ENCODE measurements at regions not wholly inside any gene's neighbourhood (a gene's known extent, or its start where the extent isn't known, plus 50 kb on each side); places are given as distances from the start of the nearest gene placed in this dataset.
"Not testable (repeated sequence)": the region's sequence is repeated elsewhere in the genome, so short reads cannot be mapped to it uniquely, and the experiment has no call there.

- no peak for DNase-seq (ENCODE audit: low read depth, low spot score)
Observed at GRCh38 chr7:3094701-3095445, 51.2 kb upstream of the CARD11 start.

GRCh38 chr7:3097734-3098133, 54.1 kb upstream of the CARD11 start:
- no peak for DNase-seq (ENCODE audit: low read depth, low spot score)

DNA sequence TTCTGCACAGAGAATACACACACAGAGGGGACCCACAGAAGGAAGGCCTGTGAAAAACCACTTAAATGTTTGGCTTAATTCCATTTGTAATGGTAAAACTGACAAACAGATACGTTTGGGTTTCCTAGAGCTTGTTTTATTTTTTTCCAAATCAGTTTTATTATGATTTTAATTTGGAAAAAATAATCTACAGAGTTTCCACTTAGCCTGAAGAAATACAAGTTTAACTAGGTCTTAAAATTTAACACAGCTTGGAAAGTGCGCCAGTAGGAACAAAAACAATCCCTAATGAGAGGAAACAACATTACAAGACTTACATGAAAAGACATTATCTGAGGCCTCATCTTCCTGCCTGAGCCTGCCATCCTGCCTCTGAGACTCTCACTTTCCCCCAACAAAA, 58.5 kb upstream of the CARD11 start:
- DNase-seq (ENCODE audit: low read depth, low spot score): no peak

- no peak for DNase-seq (ENCODE audit: low read depth, low spot score)
Observed at GRCh38 chr7:3103614-3104398, 60.1 kb upstream of the CARD11 start.

- no peak for DNase-seq (ENCODE audit: low read depth, low spot score)
Observed at GRCh38 chr7:3105856-3106255, 62.2 kb upstream of the CARD11 start.

DNA sequence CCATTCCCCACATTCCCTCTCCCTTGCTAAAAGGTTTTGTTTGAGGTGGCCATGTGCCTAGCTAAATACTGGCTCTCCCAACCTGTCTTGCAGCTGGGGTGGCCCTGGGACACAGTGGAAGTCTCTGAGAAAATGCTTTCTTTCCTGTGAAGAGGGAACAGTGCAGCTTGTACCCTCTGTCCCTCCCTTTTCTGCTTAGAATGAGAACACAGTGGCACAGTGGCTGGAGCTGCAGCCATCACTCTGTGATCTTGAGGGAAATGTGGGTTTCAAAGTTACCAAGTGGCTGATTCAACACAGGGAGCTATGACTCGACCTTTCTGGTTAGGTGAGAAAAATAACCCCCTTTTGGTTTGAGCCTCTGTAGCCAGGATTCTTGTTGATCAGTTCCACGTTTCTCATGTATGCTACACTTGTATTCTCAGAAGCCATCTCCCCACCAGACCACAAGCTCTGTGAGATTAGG, 62.7 kb upstream of the CARD11 start:
- DNase-seq (ENCODE audit: low read depth, low spot score): no peak

DNA sequence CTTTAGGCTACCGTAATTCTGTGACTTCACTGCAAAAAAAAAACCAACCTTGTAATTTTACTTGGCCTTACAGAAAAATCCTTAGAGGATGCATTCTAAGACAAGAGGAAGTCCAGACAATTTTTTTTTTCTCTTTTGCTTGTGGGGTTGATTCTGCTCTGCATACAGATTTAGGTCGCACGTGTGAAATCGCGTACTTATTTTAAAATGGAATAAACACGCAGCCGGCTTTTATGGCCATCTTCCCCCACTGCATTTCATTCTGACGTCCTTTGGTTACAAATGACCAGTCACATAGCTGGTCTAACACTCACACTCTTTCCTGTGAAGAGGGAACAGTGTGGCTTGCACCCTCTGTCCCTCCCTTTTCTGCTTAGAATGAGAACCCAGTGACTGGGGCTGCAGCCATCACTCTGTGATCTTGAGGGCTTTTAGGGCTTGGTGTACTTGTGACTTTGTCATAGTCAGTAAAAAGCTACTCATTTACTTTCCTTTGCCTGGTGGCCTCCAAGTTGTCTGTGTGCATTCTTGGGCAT, 63.6 kb upstream of the CARD11 start:
- no peak for DNase-seq (ENCODE audit: low read depth, low spot score)

- no peak for DNase-seq (ENCODE audit: low read depth, low spot score)
Observed at GRCh38 chr7:3107889-3108570, 64.4 kb upstream of the CARD11 start.

DNA sequence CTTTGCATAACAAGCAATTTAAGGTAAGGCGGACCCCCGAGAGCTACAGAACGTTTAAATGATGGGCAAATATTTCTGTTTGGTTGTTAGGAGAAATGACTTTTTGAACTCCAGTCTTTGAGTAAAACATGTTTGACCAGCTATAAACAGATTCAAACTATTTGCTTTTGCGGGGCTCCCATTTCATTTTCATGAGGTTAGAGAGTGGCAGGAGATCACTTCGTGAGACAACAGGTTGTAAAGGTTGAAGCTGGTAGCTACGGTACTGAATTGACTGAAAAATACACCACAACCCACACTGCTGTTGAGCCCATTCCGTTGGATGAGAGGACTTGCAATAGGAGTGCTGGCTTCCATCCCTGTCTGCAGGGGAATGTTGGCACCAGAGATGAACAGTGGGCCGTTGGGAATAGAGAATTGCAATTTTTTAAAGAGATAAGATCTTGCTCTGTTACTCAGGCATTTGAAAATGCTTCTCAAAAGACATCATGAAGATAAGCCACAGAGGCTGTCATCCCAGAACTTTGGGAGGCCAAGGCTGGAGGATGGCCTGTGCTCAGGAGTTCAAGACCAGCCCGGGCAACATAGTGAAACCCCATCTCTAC, 65.7 kb upstream of the CARD11 start:
- DNase-seq (ENCODE audit: low read depth, low spot score): no peak

DNA sequence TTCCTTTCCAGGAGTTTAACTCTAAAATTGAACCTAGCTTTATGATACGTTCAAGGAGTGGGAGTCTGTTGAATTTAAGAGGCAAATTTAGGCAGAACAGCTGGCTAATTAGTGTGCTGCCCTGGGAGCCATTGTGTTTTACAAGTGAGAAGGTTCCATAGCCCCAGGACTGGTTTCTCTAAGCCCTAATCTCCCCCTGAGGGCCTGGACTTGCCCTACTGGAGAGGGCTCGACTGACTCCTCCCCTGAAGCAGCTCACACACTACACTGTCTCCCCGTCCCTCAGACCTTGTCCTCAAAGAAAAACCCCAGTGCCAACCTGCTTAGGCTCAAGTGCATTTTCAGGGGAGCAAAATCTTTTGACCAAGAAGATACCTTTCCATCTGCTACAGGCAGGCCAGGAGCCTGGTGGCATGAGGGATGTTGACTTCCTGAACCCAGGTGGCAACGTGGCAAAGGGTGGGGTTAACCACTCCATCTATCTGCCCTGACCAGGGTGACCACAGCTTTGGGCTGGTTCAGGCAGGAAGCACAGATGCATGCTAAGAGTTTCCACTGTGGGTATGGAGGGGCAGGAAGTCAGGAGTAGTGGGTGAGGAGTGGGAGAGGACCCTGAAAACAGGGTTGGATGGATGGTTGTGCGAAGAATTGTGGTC, 68.9 kb upstream of the CARD11 start:
- no peak for DNase-seq (ENCODE audit: low read depth, low spot score)

DNA sequence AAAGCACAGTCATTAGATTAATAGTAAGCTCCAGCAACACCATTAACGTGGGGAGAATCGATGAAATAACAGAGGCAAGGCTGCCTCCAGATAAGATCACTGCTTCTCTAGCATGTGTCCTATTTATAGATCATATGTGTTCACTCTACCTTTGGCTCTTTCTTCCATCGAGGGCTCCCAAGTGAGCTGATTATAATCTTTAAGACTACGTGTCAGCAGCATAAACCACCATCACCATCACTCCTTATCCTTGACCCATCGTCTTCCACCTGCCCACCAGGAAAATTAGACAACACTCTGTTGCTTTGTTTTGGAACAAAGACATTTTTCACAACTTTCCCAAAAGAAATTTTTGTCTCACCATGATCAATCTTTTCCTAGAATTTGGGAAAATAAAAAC, 71.2 kb upstream of the CARD11 start:
- no peak for DNase-seq (ENCODE audit: low read depth, low spot score)

DNA sequence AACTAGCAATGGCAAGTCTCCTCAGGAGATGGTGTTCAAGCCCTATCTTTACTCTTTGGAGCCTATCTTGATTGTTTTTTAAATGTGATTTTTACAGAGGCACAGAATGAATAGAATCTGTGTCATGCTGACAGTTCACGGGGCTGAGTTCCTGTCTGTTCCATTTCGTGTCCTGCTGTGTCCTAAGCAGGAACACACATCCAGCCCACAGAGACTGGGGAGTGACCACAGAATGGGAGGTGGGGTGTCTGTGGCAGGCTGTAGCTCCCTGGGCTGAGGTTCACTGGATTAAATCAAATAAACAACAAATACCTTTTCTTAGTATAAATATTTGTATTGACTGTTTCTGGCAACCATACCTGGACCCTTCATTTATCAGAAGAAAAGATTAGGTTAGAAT, 73.4 kb upstream of the CARD11 start:
- no peak for DNase-seq (ENCODE audit: low read depth, low spot score)

DNA sequence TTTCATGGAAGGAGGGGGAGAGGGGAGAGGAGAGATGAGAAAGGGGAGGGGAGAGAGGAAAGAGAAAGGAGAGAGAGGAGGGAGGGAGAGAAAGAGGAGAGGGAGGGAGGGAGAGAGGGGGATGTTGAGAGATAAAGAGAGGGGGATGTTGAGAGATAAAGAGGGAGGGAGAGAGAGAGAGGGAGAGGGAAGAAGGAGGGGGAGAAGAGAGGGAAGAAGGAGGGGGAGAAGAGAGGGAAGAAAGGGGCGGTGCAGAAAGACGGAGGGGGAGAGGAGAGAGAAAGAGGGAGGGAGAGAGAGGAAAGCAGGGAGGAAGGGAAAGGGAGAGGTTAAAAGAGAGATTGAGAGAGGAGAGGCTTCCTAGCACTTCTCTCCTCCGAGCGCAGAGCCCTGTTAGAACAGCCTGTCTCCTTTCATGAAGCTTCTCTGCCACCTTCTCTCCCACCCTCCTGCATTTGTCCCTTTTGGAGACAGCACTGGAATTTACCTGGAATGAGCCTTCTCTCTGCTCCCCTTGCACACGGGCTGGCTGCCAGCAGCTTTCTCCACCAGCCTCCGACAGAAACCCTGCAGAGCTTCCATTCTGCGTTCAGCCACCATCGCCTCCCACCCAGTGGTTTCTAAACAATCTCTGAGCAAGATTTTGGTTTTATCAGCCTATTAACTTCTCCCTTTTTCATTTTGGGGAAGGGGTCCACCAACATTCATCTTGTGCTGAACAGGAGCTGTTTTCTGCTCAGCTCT, 74.0 kb upstream of the CARD11 start:
- no peak for DNase-seq (ENCODE audit: low read depth, low spot score)

- DNase-seq (ENCODE audit: low read depth, low spot score): not testable (repeated sequence)
Observed at GRCh38 chr7:3119352-3119927, 75.8 kb upstream of the CARD11 start.

GRCh38 chr7:3119963-3120362, 76.3 kb upstream of the CARD11 start:
- DNase-seq (ENCODE audit: low read depth, low spot score): no peak

GRCh38 chr7:3120513-3120912, 76.8 kb upstream of the CARD11 start:
- DNase-seq (ENCODE audit: low read depth, low spot score): no peak

DNA sequence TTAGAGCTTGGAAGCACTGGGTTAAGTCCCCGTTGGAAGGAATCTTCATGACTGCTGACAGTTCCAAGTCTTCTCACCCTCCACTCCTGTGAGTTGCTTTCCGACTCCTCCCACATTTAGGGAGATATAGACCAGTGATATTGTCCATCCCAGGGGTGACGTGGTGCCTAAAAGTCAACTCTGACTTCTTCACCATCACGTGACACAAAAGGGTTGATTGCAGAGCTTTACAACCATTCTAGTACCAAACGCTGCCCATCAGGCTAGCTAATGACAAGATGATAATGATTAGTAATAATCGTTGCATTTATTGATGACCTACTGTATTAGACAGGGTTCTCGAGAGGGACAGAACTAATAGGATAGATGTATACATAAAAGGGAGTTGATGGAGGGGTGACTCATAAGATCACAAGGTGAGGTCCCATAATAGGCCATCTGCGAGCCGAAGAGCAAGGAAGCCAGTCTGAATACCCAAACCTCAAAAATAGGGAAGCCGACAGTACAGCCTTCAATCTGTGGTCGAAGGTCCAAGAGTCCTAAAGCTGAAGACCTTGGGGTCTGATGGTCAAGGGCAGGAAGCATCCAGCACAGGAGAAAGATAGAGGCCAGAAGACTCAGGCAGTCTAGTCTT, 85.3 kb upstream of the CARD11 start:
- no peak for DNase-seq (ENCODE audit: low read depth, low spot score)

DNA sequence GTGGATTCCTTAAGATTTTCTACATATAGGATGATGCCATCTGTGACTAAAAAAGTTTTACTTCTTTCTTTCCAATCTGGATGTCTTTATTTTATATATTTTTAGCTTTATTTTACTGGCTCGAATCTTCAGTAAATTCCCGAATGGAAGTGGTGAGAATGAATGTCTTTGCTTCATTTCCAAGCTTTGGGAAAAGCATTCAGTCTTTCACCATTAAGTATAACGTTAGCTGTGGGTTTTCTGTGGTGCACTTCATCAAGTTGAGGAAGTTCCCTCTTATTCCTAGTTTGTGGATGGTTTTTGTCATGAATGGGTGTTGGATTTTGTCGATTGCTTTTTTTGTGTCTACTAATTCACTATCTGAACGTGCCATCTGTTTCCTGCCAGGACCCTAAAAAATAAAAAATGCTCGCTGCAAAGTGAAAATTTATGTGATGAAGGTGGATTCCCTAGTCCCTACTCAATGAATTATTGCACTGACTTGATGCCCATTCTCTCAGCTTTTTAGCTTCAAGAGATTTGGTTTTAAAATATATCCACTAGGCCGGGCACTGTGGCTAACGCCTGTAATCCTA, 90.2 kb upstream of the CARD11 start:
- DNase-seq (ENCODE audit: low read depth, low spot score): no peak

DNA sequence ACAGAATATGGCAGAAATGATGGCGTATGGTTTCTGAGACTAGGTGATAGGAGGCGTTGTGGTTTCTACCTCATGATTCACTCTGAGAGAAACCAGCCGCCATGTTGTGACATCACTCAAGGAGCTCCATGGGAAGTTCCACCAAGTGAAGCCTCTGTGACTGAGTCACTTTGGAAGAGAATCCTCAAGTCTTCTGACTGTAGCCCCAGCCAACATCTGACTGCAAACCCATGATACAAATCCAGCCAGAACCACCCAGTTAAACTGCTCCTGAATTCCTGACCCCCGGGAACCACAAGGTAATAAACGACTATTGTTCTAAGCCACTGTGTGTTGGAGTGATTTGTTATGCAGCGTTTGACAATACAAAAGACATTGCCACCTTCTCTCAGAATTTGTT, 91.1 kb upstream of the CARD11 start:
- DNase-seq (ENCODE audit: low read depth, low spot score): no peak
